ENCODE measurements at regions not wholly inside any gene's neighbourhood (a gene's known extent, or its start where the extent isn't known, plus 50 kb on each side); places are given as distances from the start of the nearest gene placed in this dataset.

DNA sequence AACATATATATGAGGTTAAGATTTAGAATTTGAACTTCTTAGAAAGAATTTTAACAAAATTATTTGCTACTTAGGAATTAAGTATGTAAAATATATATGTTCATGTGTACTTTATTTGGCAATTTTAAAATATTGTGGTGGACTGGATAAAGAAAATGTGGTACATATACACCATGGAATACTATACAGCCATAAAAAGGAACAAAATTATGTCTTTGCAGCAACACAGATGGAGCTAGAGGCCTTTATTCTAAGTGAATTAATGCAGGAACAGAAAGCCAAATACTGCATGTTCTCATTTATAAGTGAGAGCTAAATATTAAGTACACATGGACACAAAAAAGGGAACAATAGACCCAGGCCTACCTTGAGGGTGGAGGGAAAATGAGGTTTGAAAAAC is 72.2 kb upstream of the FMN2 start:
- Histone ChIP-seq H3K27me3 (no peaks in the 10 kb centered on the region), H3K4me1 (replicated peaks in 1 of 2) (no peaks in the 10 kb centered on the region), H3K27ac (no peak overlapping the region), H3K4me3 (no peak overlapping the region), H3K36me3 (replicated peaks in 1 of 2) (no peaks in the 10 kb centered on the region), H3K9me3 (replicated peaks in 1 of 3) (peaks cover 0 to 10% (median 0%) of the 10 kb centered on the region in 3 donors)
- DNase-seq: no peak
- TF ChIP-seq, protein P1, sequence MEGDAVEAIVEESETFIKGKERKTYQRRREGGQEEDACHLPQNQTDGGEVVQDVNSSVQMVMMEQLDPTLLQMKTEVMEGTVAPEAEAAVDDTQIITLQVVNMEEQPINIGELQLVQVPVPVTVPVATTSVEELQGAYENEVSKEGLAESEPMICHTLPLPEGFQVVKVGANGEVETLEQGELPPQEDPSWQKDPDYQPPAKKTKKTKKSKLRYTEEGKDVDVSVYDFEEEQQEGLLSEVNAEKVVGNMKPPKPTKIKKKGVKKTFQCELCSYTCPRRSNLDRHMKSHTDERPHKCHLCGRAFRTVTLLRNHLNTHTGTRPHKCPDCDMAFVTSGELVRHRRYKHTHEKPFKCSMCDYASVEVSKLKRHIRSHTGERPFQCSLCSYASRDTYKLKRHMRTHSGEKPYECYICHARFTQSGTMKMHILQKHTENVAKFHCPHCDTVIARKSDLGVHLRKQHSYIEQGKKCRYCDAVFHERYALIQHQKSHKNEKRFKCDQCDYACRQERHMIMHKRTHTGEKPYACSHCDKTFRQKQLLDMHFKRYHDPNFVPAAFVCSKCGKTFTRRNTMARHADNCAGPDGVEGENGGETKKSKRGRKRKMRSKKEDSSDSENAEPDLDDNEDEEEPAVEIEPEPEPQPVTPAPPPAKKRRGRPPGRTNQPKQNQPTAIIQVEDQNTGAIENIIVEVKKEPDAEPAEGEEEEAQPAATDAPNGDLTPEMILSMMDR (IDR thresholded peaks at IDR 0.05): no peak
- no peak for TF ChIP-seq POLR2A (IDR thresholded peaks at IDR 0.05)
- intact Hi-C loops (cut with DNase I): no loop called here

DNA sequence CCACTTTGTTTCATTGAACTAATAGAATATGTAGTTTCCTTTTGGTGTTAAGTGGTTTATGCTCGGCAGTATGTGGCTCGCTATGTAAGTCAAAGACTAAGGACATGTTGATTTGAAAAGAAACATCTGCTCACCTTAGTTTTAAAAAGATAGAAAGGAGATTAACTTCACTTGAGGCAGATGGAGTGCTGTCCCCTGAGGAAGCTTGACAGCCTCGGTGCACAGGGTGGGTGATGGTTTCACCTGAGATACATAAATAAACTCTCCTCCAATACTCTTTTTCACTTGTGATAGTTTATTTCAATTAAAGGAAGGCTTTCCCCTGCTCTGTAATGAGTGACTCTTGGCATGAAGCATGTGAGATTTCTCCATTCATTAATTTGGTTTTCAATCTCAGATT is 70.8 kb upstream of the FMN2 start:
- no peaks in the 10 kb centered on the region for H3K4me1 ChIP-seq (replicated peaks in 1 of 2)
- DNase-seq: no peak
- no peaks in the 10 kb centered on the region for H3K36me3 ChIP-seq (replicated peaks in 1 of 2)
- no peaks in the 10 kb centered on the region for H3K27me3 ChIP-seq
- intact Hi-C loops (cut with DNase I): loop anchor here in 1 of 2 donors (10.0 kb wide), 1 partner anchor 134 kb away; no protein-coding TSS in a partner anchor
- H3K4me3 ChIP-seq: no peak overlapping the region
- H3K9me3 ChIP-seq (replicated peaks in 1 of 3): peaks cover 0 to 10% (median 0%) of the 10 kb centered on the region in 3 donors
- 67 to 86% (median 75%) methylated on average over 3 of the region's 3 CpGs for WGBS, 4 donors
- no peak overlapping the region for H3K27ac ChIP-seq
- no peak for TF ChIP-seq POLR2A (IDR thresholded peaks at IDR 0.05)
- TF ChIP-seq, protein P1 (IDR thresholded peaks at IDR 0.05): no peak

DNA sequence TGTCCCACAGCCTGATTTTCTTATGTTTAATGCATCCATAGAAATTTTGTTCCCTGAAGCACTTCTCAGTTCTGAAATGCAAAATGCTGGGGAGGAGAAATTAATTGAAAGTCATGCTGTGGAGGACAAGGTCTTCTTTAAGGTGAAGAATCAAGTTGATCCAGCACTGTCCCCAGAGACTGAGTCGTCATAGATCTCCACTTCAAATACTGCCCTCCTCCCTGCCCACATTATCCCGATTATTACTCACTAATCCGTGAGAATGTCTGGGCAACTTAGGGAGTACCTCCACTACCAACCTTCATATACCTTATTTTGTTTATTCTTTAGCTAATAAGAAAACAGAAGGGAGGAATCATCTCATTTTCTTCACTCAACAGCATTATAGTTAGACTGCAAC is 70.0 kb upstream of the FMN2 start:
- H3K36me3 ChIP-seq (replicated peaks in 1 of 2): no peaks in the 10 kb centered on the region
- no peak overlapping the region for H3K27ac ChIP-seq
- peaks cover 0 to 10% (median 0%) of the 10 kb centered on the region in 3 donors for H3K9me3 ChIP-seq (replicated peaks in 1 of 3)
- TF ChIP-seq, protein P1 (IDR thresholded peaks at IDR 0.05): no peak
- TF ChIP-seq POLR2A (IDR thresholded peaks at IDR 0.05): no peak
- no peak for DNase-seq
- intact Hi-C loops (cut with DNase I): loop anchor here in 1 of 2 donors (10.0 kb wide), 1 partner anchor 133 kb away; no protein-coding TSS in a partner anchor
- no peak overlapping the region for H3K4me3 ChIP-seq
- H3K27me3 ChIP-seq: no peaks in the 10 kb centered on the region
- WGBS, 4 donors: 51 to 81% (median 57%) methylated on average over 3 of the region's 3 CpGs
- H3K4me1 ChIP-seq (replicated peaks in 1 of 2): no peaks in the 10 kb centered on the region

DNA sequence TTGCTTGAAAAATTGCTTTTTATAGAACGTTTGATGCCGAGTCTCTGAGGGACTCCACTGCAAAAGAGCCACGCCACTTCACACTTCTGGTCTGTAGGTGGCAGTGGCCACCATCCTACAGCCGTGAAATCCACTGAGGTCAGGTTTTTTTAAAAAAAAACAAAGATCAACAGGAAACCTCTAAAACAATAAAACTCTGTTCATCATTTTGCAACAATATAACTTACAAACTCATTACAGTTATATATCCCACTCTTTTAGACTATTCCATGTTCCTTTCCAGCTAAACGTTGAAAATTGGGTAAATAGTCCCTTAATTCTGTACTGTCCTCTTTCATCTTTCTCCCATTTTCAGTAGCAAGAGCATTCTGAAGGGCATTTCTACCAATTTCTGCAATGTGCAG is 64.6 kb upstream of the FMN2 start:
- no peaks in the 10 kb centered on the region for H3K36me3 ChIP-seq (replicated peaks in 1 of 2)
- H3K4me1 ChIP-seq (replicated peaks in 1 of 2): no peaks in the 10 kb centered on the region
- no peak overlapping the region for H3K27ac ChIP-seq
- intact Hi-C loops (cut with DNase I): loop anchor here (5.0 to 10.0 kb wide), 2 partner anchors 120 to 128 kb away; no protein-coding TSS in a partner anchor
- WGBS, 4 donors: 3 to 7% (median 5%) methylated on average over 5 of the region's 5 CpGs
- no peaks in the 10 kb centered on the region for H3K27me3 ChIP-seq
- no peaks in the 10 kb centered on the region for H3K9me3 ChIP-seq (replicated peaks in 1 of 3)
- no peak overlapping the region for H3K4me3 ChIP-seq
- no peak for TF ChIP-seq POLR2A (IDR thresholded peaks at IDR 0.05)
- TF ChIP-seq, protein P1 (IDR thresholded peaks at IDR 0.05): peak; percentile 69 to 96 (median 80)
- DNase-seq: peak; percentile 21 to 78 (median 54)
